SK-N-SH treated with all-trans-retinoic acid at 6 μM for 48 hours (cell line): ENCODE measurements at regions not wholly inside any gene's neighbourhood (a gene's known extent, or its start where the extent isn't known, plus 50 kb on each side); places are given as distances from the start of the nearest gene placed in this dataset.

Experiments used
- ATAC-seq: fragments of 200-7000 bp; cut with Tn5 transposase; 3 replicates; pipeline ENCODE4 v1.9.1; 2020; ENCODE audit warnings: mild to moderate bottlenecking, moderate library complexity
- ARNTL ChIP-seq: fragments of 450-650 bp; formaldehyde crosslinking; IDR thresholded peaks from 2 replicates; pipeline ENCODE4 v1.5.0; 2020; ENCODE audit warnings: low read depth, mild to moderate bottlenecking, moderate library complexity, borderline replicate concordance
- BACH2 ChIP-seq: fragments of 250-450 bp; sonication (Bioruptor Pico); IDR thresholded peaks from 2 replicates; pipeline ENCODE4 v1.9.0; 2021; ENCODE audit warnings: mild to moderate bottlenecking, borderline replicate concordance
- CSDC2 ChIP-seq: fragments of 250-450 bp; sonication (Bioruptor Pico); IDR thresholded peaks from 2 replicates; pipeline ENCODE4 v1.5.0; 2020; ENCODE audit warnings: mild to moderate bottlenecking, moderate library complexity
- ESRRG ChIP-seq: fragments of 250-450 bp; sonication (Bioruptor Pico); IDR thresholded peaks from 2 replicates; pipeline ENCODE4 v1.6.1; 2021; ENCODE audit warnings: mild to moderate bottlenecking
- GLIS3 ChIP-seq: fragments of 250-450 bp; sonication (Bioruptor Pico); IDR thresholded peaks from 2 replicates; pipeline ENCODE4 v1.5.0; 2020; ENCODE audit warnings: mild to moderate bottlenecking, moderate library complexity
- OSR1 ChIP-seq: fragments of 250-450 bp; sonication (Bioruptor Pico); IDR thresholded peaks from 2 replicates; pipeline ENCODE4 v1.8.0; 2022; ENCODE audit warnings: moderate library complexity, mild to moderate bottlenecking, inconsistent platforms
- PPARA ChIP-seq: fragments of 250-450 bp; sonication (Bioruptor Pico); IDR thresholded peaks from 2 replicates; pipeline ENCODE4 v1.5.0; 2020; ENCODE audit warnings: mild to moderate bottlenecking, borderline replicate concordance
- RARB ChIP-seq: fragments of 250-450 bp; sonication (Bioruptor Pico); IDR thresholded peaks from 2 replicates; pipeline ENCODE4 v1.8.0; 2021; ENCODE audit warnings: mild to moderate bottlenecking, moderate library complexity
- SNAI2 ChIP-seq: fragments of 250-450 bp; sonication (Bioruptor Pico); IDR thresholded peaks from 2 replicates; pipeline ENCODE4 v1.5.0; 2020; ENCODE audit warnings: mild to moderate bottlenecking, moderate library complexity
- TCF4 ChIP-seq: fragments of 250-450 bp; sonication (Bioruptor Pico); IDR thresholded peaks from 2 replicates; pipeline ENCODE4 v1.8.0; 2021; ENCODE audit warnings: mild to moderate bottlenecking, moderate library complexity, borderline replicate concordance
- ZC3H10 ChIP-seq: fragments of 250-450 bp; sonication (Bioruptor Pico); IDR thresholded peaks from 2 replicates; pipeline ENCODE4 v1.5.1; 2021; ENCODE audit warnings: mild to moderate bottlenecking, moderate library complexity
- ZFP3 ChIP-seq: fragments of 250-450 bp; sonication (Bioruptor Pico); IDR thresholded peaks from 2 replicates; pipeline ENCODE4 v1.5.0; 2020; ENCODE audit warnings: mild to moderate bottlenecking, moderate library complexity
- ZFP30 ChIP-seq: fragments of 450-650 bp; formaldehyde crosslinking; IDR thresholded peaks from 2 replicates; pipeline ENCODE4 v1.5.0; 2022; ENCODE audit warnings: mild to moderate bottlenecking, moderate library complexity
- ZNF565 ChIP-seq: fragments of 450-650 bp; formaldehyde crosslinking; conservative IDR thresholded peaks from 2 replicates; pipeline ENCODE4 v1.5.0; 2020; ENCODE audit warnings: low read depth, mild to moderate bottlenecking, moderate library complexity
- ZNF70 ChIP-seq: fragments of 450-650 bp; formaldehyde crosslinking; IDR thresholded peaks from 2 replicates; pipeline ENCODE4 v1.5.0; 2020; ENCODE audit warnings: mild to moderate bottlenecking, moderate library complexity
- ZNF8 ChIP-seq: fragments of 450-650 bp; formaldehyde crosslinking; IDR thresholded peaks from 2 replicates; pipeline ENCODE4 v1.5.0; 2020; ENCODE audit warnings: mild to moderate bottlenecking, moderate library complexity
- TF ChIP-seq, protein P1 (sequence below): fragments of 250-450 bp; sonication (Bioruptor Pico); IDR thresholded peaks from 2 replicates; pipeline ENCODE4 v1.8.0; 2020; ENCODE audit warnings: mild to moderate bottlenecking, moderate library complexity, borderline replicate concordance
- TF ChIP-seq, protein P2 (sequence below): fragments of 250-450 bp; sonication (Bioruptor Pico); IDR thresholded peaks from 2 replicates; pipeline ENCODE4 v1.5.0; 2020; ENCODE audit warnings: mild to moderate bottlenecking, moderate library complexity
- TF ChIP-seq, protein P3 (sequence below): fragments of 250-450 bp; sonication (Bioruptor Pico); IDR thresholded peaks from 2 replicates; pipeline ENCODE4 v1.8.0; 2021; ENCODE audit warnings: low read depth, mild to moderate bottlenecking, moderate library complexity, borderline replicate concordance
- TF ChIP-seq, protein P4 (sequence below): fragments of 250-450 bp; sonication (Bioruptor Pico); IDR thresholded peaks from 2 replicates; pipeline ENCODE4 v1.5.1; 2020; ENCODE audit warnings: low read depth, mild to moderate bottlenecking, moderate library complexity

DNA sequence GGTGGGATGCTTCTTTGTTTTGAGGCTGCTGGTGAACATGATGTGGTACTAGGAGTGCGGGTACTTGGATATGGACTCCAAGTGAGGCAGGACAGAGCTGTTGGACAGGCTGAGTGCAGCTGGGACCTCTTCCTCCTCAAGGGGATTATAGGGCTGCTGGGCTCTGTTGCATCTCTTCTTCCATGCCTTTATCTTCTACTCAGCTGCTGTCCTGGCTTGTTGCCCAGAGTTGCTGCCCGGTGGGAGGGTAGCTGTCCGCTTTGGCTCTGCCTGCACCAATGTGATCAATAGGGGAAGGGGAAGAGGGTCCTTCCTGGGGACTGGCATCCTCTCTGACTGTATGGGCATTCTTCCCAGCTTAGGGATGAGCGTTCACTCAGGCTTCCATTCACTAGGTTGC, 1217.9 kb upstream of the ACO1 start:
- no peak for TF ChIP-seq RARB (CRISPR knock-in tag)
- no peak for ATAC-seq

DNA sequence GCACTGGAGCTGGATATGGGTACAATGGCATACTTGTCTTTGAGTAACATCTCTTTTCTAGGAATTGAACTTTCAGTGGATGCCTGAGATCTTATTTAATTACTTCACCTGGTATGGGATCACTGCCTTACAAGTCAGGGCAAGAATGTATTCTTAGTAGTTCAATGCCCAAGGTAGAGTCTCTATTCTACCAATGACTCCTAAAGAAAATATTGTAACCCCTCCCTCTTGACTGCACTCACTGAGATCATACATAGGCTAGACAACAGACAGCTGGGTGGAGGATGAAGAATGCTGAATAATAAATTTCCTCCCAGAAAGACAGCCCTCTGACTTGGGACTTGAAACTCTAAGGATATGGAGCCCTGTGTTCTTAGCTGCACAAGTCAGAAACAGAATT, 1216.3 kb upstream of the ACO1 start:
- no peak for ATAC-seq
- no peak for TF ChIP-seq PPARA (CRISPR knock-in tag)
- TF ChIP-seq BACH2 (CRISPR knock-in tag) = no peak
- no peak for TF ChIP-seq ARNTL
- TF ChIP-seq TCF4 (CRISPR knock-in tag) = no peak
- TF ChIP-seq, all 23 proteins: peak for 0

DNA sequence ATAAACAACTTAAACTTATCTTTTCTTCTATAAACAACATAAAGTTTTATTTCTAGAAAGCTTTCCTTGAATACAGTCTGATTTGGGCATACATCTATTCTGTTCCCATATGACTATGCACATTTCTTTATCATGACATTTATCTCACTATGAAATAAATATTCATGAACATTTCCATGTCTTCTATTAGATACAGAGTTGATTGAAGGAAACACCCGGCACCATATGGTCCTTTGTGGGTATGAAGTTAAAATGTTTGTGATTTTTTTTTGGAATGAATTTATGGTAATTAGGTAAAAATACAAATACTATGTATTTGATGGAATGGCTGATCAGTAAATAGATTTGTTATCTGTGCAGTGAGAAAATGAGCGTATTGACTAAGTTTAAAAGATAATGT, 1209.8 kb upstream of the ACO1 start:
- ATAC-seq = no peak
- TF ChIP-seq, protein P1, sequence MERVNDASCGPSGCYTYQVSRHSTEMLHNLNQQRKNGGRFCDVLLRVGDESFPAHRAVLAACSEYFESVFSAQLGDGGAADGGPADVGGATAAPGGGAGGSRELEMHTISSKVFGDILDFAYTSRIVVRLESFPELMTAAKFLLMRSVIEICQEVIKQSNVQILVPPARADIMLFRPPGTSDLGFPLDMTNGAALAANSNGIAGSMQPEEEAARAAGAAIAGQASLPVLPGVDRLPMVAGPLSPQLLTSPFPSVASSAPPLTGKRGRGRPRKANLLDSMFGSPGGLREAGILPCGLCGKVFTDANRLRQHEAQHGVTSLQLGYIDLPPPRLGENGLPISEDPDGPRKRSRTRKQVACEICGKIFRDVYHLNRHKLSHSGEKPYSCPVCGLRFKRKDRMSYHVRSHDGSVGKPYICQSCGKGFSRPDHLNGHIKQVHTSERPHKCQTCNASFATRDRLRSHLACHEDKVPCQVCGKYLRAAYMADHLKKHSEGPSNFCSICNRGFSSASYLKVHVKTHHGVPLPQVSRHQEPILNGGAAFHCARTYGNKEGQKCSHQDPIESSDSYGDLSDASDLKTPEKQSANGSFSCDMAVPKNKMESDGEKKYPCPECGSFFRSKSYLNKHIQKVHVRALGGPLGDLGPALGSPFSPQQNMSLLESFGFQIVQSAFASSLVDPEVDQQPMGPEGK (CRISPR knock-in tag) = no peak
- TF ChIP-seq SNAI2 (no peak), GLIS3 (CRISPR knock-in tag) (no peak), ESRRG (CRISPR knock-in tag) (no peak), ZNF565 (no peak), PPARA (CRISPR knock-in tag) (no peak), OSR1 (CRISPR knock-in tag) (no peak), ZFP3 (CRISPR knock-in tag) (no peak), ZNF70 (CRISPR knock-in tag) (no peak), ZNF8 (CRISPR knock-in tag) (no peak), ARNTL (no peak)

DNA sequence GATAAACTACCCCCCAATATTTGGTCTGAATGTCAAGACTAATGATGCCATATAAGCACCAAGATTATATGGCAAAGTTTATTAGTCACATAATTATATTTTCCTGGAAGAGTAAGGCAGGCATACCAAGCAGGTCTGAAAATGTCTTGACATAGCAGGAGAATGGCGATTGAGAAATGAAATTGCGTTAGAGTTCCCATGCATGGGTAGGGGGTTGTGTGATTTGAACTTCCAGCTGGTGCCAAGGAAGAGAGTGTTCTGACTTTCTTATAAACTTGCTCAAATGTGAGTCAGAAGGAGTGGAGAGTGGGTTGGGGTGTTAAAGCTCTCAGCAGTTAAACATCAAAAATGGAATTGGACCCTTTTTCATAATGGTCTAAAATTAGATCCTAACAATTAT, 1200.6 kb upstream of the ACO1 start:
- TF ChIP-seq ESRRG (CRISPR knock-in tag) (no peak), CSDC2 (CRISPR knock-in tag) (no peak), ARNTL (no peak), PPARA (CRISPR knock-in tag) (no peak), OSR1 (CRISPR knock-in tag) (no peak), ZNF70 (CRISPR knock-in tag) (no peak), ZC3H10 (no peak), ZFP30 (CRISPR knock-in tag) (no peak)
- TF ChIP-seq, protein P2, sequence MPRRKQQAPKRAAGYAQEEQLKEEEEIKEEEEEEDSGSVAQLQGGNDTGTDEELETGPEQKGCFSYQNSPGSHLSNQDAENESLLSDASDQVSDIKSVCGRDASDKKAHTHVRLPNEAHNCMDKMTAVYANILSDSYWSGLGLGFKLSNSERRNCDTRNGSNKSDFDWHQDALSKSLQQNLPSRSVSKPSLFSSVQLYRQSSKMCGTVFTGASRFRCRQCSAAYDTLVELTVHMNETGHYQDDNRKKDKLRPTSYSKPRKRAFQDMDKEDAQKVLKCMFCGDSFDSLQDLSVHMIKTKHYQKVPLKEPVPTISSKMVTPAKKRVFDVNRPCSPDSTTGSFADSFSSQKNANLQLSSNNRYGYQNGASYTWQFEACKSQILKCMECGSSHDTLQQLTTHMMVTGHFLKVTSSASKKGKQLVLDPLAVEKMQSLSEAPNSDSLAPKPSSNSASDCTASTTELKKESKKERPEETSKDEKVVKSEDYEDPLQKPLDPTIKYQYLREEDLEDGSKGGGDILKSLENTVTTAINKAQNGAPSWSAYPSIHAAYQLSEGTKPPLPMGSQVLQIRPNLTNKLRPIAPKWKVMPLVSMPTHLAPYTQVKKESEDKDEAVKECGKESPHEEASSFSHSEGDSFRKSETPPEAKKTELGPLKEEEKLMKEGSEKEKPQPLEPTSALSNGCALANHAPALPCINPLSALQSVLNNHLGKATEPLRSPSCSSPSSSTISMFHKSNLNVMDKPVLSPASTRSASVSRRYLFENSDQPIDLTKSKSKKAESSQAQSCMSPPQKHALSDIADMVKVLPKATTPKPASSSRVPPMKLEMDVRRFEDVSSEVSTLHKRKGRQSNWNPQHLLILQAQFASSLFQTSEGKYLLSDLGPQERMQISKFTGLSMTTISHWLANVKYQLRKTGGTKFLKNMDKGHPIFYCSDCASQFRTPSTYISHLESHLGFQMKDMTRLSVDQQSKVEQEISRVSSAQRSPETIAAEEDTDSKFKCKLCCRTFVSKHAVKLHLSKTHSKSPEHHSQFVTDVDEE = no peak
- TF ChIP-seq, protein P3, sequence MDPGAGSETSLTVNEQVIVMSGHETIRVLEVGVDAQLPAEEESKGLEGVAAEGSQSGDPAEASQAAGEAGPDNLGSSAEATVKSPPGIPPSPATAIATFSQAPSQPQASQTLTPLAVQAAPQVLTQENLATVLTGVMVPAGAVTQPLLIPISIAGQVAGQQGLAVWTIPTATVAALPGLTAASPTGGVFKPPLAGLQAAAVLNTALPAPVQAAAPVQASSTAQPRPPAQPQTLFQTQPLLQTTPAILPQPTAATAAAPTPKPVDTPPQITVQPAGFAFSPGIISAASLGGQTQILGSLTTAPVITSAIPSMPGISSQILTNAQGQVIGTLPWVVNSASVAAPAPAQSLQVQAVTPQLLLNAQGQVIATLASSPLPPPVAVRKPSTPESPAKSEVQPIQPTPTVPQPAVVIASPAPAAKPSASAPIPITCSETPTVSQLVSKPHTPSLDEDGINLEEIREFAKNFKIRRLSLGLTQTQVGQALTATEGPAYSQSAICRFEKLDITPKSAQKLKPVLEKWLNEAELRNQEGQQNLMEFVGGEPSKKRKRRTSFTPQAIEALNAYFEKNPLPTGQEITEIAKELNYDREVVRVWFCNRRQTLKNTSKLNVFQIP (CRISPR knock-in tag) = no peak
- ATAC-seq = no peak

DNA sequence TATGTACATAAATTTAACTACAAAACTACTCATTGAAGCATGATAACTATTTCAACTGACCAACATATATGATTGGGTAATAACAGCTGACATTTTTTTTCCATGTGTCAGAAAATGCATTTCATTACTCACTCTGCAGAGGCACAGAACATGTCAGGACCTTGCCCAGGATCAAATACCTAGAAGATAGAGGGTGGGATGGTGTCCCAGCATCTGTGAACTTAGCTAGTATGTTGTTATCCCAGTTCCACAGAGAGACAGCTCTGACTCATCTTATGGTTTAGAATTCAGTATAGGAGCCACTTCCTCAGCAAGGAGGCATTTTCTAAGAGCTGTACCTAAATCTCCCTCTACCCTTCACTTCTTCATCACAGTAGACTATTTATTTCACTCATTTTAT, 1198.6 kb upstream of the ACO1 start:
- TF ChIP-seq, protein P4, sequence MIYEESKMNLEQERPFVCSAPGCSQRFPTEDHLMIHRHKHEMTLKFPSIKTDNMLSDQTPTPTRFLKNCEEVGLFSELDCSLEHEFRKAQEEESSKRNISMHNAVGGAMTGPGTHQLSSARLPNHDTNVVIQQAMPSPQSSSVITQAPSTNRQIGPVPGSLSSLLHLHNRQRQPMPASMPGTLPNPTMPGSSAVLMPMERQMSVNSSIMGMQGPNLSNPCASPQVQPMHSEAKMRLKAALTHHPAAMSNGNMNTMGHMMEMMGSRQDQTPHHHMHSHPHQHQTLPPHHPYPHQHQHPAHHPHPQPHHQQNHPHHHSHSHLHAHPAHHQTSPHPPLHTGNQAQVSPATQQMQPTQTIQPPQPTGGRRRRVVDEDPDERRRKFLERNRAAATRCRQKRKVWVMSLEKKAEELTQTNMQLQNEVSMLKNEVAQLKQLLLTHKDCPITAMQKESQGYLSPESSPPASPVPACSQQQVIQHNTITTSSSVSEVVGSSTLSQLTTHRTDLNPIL = no peak
- TF ChIP-seq ESRRG (CRISPR knock-in tag) (no peak), GLIS3 (CRISPR knock-in tag) (no peak), OSR1 (CRISPR knock-in tag) (no peak)
- TF ChIP-seq, protein P1 (CRISPR knock-in tag) = no peak

More for the DNA sequence above, 1198.6 kb upstream of the ACO1 start:
- no peak; the same call in 2 of the 3 replicates for ATAC-seq
